HT1080 (cell line): ENCODE measurements at regions not wholly inside any gene's neighbourhood (a gene's known extent, or its start where the extent isn't known, plus 50 kb on each side); places are given as distances from the start of the nearest gene placed in this dataset.

Source experiments
- DNase-seq: peaks from one replicate; pipeline ENCODE4 v3.0.0-alpha.2; 2015; ENCODE audit warnings: low read depth

- DNase-seq: no peak
Measured at GRCh38 chr4:71930459-71930858, 101.3 kb upstream of the NPFFR2 start.

GRCh38 chr4:71932941-71933340, 98.9 kb upstream of the NPFFR2 start:
- peak; percentile 15 for DNase-seq

GRCh38 chr4:71938776-71939175, 93.0 kb upstream of the NPFFR2 start:
- peak; percentile 40 for DNase-seq

- no peak for DNase-seq
Measured at GRCh38 chr4:71941001-71941400, 90.8 kb upstream of the NPFFR2 start.

GRCh38 chr4:71944956-71945355, 86.8 kb upstream of the NPFFR2 start:
- DNase-seq: peak; percentile 67

GRCh38 chr4:71945791-71946190, 86.0 kb upstream of the NPFFR2 start:
- no peak for DNase-seq

GRCh38 chr4:71958978-71959377, 72.8 kb upstream of the NPFFR2 start:
- DNase-seq: no peak

GRCh38 chr4:71962622-71963264, 69.1 kb upstream of the NPFFR2 start:
- no peak for DNase-seq

- peak; percentile 65 for DNase-seq
Measured at GRCh38 chr4:71974681-71975080, 57.1 kb upstream of the NPFFR2 start.

GRCh38 chr4:71976523-71976922, 55.3 kb upstream of the NPFFR2 start:
- no peak for DNase-seq

GRCh38 chr4:71978210-71978835, 53.5 kb upstream of the NPFFR2 start:
- no peak for DNase-seq

GRCh38 chr4:71980976-71981375, 50.8 kb upstream of the NPFFR2 start:
- DNase-seq: no peak
